SU-DHL-6 (cell line): ENCODE measurements at regions not wholly inside any gene's neighbourhood (a gene's known extent, or its start where the extent isn't known, plus 50 kb on each side); places are given as distances from the start of the nearest gene placed in this dataset.

ENCODE experiments used
- EZH2phosphoT487 ChIP-seq: fragments of 200-600 bp; sonication (generic), shearing (Covaris generic); conservative IDR thresholded peaks from 2 replicates; pipeline ENCODE4 v1.6.1; 2018; ENCODE audit warnings: mild to moderate bottlenecking, antibody characterized with exemption, low read length, moderate library complexity, mixed read lengths
- TF ChIP-seq, protein P1 (sequence below): fragments of 200-600 bp; sonication (generic); IDR thresholded peaks from one replicate; pipeline ENCODE4 v1.5.1; 2017; ENCODE audit warnings: antibody characterized with exemption, mild to moderate bottlenecking, low read length, moderate library complexity; ENCODE audit not compliant: insufficient read depth, poor library complexity, severe bottlenecking

DNA sequence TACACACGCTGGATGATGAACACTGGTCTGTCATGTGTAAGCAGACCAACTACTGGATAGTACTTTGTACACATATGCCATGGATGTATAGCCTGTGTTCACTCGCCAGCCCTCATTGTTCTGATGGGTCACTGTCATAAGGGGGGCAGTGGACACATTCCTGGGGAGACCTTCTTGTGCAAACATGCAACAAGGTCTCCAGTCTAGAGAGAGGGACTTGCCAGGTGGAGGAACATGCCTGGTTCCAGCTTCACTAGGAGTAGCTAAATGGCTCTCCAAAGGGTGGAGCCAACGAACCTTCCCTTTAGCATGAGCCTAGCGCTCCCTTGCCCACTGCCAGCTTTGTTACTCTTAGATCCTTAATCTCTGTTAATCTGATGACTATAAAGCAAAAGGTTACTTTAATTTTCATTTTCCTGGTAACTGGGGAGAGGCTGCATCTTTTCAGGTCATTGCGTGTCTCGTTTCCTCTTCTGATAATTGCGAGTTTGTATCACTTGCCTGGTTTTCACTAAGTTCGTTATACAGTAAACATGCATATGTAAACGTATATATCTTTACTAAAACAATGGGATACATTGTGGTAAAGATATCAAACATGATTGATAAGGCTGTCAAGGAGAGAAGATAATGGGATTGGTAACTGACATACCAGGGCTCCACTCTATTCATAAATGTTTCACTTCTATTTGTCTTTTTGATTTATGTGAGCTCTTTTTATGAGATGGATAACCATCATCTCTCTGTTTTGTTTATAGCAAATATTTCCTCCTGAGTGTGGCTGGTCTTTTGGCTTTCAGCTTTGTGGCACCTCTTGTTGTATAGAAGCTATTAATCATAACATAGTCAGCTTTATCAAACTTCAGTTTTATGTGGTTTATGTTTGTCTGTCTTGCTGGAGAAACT lies 235.2 kb upstream of the SGCG start:
- TF ChIP-seq, protein P1, sequence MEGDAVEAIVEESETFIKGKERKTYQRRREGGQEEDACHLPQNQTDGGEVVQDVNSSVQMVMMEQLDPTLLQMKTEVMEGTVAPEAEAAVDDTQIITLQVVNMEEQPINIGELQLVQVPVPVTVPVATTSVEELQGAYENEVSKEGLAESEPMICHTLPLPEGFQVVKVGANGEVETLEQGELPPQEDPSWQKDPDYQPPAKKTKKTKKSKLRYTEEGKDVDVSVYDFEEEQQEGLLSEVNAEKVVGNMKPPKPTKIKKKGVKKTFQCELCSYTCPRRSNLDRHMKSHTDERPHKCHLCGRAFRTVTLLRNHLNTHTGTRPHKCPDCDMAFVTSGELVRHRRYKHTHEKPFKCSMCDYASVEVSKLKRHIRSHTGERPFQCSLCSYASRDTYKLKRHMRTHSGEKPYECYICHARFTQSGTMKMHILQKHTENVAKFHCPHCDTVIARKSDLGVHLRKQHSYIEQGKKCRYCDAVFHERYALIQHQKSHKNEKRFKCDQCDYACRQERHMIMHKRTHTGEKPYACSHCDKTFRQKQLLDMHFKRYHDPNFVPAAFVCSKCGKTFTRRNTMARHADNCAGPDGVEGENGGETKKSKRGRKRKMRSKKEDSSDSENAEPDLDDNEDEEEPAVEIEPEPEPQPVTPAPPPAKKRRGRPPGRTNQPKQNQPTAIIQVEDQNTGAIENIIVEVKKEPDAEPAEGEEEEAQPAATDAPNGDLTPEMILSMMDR, result no peak
- no peak for TF ChIP-seq EZH2phosphoT487
